ENCODE measurements at regions not wholly inside any gene's neighbourhood (a gene's known extent, or its start where the extent isn't known, plus 50 kb on each side); places are given as distances from the start of the nearest gene placed in this dataset.
"Not testable (repeated sequence)": the region's sequence is repeated elsewhere in the genome, so short reads cannot be mapped to it uniquely, and the experiment has no call there.

DNA sequence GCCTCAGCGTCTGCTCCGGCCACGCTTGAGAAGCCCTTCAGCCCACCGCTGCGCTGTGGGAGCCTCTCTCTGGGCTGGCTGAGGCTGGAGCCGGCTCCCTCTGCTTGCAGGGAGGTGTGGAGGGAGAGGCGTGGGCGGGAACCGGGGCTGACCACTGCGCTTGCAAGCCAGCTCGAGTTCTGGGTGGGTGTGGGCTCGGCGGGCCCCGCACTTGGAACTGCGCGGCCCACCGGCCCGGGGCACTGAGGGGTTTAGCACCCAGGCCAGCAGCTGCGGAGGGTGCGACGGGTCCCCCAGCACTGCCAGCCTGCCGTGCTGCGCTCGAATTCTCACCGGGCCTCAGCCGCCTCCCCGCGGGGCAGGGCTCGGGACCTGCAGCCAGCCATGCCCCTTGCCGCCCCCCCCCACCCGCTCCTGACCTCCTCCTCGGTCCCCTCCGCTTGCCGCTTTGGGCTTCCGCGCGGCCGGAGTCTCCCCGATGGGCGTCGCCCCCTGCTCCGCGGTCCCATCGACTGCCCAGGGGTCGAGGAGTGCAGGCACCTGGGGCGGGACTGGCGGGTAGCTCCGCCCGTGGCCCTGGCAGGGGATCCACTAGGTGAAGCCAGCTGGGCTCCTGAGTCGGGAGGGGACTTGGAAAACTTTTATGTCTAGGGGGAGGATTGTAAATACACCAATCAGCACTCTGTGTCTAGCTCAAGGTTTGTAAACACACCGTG lies 106.7 kb downstream of the RAP2B start:
- no peak for DNase-seq (ENCODE audit: low read depth in 2 of 2)

DNA sequence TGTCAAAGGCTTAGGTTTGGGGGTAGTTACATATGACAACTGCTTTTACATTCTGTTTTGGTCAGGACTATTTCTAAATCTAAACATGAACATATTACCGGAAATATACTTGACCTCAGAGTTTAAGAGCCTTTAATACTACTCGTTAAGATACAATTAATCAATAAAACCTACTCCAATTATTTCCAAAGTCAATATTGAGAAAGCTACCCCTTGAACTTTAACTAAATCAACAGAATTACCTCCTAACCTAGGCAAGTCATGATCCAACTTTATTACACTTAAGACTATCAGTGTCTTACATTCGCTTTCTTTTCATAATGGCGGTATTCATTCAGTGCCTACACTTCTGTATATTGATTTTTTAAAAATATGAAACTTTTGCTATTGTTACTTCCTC lies 107.7 kb downstream of the RAP2B start:
- DNase-seq (ENCODE audit: low read depth in 2 of 2) = no peak

DNA sequence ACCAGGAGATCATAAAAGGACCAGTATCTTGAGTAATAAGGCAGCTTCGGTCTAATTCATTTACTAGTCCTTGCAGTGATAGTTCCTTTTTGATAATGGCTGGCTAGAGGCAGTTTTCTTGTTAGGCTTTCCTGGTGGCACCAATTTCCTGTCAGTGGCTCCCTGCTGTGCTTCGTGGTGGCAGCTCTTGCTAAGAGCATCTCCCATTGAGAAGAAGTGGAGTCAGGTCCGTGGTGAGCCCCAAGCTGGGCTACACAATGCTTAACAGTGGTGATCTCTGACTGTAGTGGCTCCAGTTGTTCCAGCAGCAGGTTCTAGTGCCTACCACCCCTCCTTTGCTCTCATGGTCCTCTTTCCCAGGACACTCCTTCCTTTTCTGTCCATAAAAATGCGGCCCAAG lies 111.2 kb downstream of the RAP2B start:
- DNase-seq (ENCODE audit: low read depth in 2 of 2) = no peak

DNA sequence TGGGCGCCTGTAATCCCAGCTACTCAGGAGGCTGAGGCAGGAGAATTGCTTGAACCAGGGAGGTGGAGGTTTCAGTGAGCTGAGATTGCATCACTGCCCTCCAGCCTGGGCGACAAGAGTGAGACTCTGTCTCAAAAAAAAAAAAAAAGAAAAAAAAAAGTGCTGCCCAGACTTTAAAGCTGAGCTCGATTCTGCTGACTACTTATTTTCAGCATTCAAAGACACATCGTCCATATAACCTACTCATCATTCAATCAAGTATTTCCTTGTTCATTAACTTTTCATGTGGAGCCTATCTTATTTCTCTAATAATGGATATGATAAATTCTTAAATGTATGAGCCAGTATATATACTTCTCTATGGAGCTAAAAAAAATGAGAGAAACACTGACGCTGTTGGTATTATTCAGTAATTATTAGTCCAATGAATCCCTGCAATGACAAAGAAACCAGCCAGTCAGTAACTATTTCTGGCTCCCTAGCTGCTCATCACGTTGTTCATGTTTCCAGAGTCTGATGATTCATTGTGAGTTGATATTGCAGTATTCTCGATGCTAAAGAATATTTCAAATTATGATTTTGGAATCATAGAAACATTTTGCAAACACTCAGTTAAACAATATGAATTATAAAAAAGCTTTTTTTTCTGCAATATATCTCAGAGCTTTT lies 111.9 kb downstream of the RAP2B start:
- DNase-seq (ENCODE audit: low read depth in 2 of 2) = no peak

DNA sequence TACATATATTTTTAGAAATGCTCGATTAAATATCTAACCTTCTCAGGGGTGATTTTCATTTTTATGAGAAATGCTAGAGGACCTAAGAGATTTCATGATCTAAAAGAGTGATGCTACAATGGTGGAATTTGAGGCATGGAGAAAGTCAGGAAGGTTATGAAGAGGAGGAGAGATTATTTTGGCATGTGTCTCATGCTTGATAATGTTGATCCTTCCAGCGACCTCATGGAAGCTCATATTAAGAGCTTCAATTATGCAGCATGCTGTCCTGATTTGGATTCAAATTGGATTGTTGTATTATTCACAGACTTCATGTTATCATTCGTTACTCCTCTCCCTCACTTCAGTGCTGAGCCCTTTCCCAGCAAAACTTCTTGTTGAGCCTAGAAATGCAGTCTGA lies 112.5 kb downstream of the RAP2B start:
- no peak for DNase-seq (ENCODE audit: low read depth in 2 of 2)

DNA sequence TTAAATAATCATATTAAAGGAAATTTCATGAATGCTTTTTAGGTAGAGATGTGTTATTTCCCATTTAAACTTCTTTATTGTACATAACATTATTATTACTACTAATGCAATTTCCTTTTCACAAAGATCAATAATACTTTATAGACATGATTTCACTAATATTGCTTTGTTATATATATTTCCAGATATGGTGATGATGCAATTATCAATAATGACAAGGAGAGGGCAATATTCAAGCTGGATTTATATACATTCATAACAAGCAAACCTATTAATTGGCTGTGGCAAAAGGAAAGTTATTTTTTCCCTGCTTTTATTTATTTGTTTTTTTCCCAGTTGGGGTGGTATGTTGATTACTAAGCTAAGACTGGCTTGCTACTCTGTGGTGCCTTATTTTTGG lies 113.5 kb downstream of the RAP2B start:
- no peak for DNase-seq (ENCODE audit: low read depth in 2 of 2)

DNA sequence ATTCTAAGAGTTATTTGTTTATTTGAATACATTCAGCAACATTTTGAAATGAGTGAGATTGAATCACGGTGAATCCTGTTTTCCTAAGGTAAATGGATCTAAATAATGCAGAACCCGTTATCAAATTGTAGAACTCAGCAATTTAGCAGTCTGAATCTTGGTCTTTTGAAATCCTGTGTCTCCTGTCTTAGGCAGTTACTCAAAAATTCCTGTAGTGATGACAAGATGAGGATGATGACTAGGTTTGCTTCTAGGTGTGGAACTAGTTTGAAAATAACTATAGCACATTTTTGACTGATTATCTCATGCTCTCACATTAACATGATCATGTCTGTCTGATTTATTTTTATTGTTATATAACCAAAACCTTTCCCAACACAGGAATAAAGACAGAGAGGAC lies 115.0 kb downstream of the RAP2B start:
- no peak for DNase-seq (ENCODE audit: low read depth in 2 of 2)

DNA sequence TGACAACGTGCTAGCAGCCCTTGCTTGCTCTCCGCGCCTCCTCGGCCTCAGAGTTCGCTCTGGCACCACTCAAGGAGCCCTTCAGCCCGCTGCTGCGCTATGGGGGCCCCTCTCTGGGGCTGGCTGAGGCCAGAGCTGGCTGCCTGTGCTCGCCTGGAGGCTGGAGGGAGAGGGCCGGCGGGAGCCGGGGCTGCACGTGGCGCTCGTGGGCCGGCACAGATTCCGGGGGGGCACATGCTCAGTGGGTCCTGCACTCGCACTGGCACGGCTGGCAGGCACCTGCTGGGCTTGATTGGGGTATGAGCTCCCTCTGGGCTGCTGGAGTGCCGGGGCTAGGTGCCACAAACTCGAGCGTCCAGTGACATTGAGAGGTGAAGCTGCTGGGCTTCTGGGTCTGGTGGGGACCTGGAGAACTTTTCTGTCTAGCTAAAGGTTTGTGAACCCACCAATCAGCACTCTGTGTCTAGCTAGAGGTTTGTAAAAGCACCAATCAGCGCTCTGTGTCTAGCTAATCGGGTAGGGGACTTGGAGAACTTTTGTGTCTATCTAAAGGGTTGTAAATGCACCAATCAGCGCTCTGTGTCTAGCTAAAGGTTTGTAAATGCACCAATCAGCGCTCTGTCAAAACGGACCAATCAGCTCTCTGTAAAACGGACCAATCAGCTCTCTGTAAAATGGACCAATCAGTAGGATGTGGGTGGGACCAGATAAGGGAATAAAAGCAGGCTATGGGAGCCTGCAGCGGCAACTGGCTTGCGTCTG lies 119.4 kb downstream of the RAP2B start:
- DNase-seq (ENCODE audit: low read depth in 2 of 2) = not testable (repeated sequence)

DNA sequence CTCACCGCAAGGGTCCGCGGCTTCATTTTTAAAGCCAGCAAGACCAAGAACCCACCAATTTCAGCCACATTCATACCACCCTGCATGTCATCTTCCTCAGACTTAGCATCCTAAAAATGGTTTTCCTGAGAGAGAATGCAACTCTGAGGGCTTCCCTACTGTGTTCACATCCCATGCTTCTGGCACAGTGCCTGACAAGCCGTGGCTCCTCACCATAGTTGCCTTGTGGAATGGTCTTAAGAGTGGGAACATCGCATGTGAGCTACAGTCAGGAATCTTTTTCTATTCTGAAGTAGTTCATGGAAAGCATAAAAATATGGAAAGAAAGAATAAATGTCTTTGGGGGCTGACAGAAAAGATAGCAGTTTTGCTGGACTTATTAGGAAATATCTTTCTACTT lies 120.3 kb downstream of the RAP2B start:
- no peak for DNase-seq (ENCODE audit: low read depth in 2 of 2)

DNA sequence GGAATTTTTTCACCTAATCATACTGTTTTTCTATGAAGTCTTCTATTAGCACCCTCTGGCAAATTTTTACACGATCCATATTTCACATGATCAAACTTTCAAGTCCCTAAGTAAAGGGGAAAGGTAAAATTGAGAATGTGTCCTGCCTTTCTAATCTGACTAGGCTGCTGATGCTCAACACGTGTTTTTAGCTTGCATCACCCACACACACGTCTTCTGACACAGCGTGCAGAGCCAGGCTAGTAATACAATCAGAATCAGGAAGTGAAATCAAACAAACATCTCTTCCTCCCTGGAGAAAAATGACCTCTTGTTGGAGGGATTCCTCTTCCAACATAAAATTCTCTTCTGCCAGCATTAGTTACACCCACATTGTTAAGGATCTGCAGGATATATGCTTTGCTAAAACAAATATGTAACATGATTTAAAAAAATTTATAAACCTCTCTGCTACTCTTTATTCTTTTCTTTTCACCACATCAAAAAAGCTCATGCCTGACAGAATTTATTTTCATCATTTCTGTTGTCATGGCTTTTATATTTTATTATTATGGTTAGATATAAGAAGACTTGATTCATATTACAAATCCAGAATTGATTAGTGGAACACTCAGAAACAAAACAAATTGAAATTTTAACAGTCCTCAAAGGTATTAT lies 122.4 kb downstream of the RAP2B start:
- peak in 1 of 2 donors; percentile 12 for DNase-seq (ENCODE audit: low read depth in 2 of 2)

DNA sequence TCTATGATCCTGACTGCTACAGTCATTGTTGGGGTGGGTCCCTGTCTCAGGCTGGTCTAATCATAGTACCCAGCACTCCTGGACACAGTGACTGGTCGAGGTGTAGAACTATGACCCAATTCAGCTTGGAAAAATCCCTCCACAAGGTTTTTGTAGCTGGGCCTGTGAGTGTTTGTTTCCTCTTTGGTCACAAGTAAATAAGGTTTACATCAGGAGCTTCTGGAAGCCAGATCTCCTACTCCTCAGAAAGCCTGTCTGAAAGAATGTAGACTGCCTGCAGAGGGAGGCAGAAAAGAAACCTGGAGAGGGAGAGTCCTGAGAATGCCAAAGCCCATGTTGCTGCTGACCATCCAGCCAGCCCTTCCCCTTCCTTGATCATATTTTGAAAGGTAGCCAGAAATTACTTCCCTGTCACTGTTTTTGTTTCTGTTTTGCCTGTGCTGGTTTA lies 123.2 kb downstream of the RAP2B start:
- DNase-seq (ENCODE audit: low read depth in 2 of 2) = no peak

DNA sequence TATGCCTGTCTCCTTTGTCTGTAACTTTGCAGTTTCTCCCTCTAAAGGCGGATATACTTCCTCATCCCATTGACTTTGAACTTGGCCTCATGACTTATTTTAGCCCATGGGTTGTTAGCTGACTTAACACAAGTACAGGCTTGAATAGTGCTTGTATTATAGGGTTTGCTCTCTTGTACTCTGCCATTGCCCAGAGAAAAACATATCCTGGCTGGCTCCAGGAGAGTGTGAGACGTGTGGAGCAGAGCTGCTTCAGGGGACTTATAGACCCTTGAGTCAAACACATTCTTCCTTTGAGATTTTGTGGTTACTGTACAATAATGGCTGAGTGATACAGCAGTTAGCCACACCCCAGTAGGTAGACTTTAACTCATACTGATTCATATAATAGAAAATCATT lies 124.0 kb downstream of the RAP2B start:
- no peak for DNase-seq (ENCODE audit: low read depth in 2 of 2)

DNA sequence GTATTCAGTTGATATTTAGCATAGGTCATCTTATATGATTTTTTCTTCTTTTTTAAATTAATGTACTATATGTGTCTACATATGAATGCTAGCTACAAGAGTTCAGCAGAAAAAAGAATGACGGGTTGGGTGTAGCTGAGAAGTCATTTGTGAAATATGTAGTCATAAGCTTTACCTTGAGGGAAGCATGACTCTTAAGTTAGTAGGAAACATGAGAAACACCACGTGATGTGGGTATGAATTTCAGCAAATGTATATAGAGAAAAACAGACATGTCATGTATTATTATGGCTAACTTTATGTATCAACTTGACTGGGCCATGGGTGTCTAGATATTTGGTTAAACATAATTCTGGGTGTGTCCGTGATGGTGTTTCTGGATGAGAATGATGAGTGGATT lies 125.0 kb downstream of the RAP2B start:
- no peak for DNase-seq (ENCODE audit: low read depth in 2 of 2)

DNA sequence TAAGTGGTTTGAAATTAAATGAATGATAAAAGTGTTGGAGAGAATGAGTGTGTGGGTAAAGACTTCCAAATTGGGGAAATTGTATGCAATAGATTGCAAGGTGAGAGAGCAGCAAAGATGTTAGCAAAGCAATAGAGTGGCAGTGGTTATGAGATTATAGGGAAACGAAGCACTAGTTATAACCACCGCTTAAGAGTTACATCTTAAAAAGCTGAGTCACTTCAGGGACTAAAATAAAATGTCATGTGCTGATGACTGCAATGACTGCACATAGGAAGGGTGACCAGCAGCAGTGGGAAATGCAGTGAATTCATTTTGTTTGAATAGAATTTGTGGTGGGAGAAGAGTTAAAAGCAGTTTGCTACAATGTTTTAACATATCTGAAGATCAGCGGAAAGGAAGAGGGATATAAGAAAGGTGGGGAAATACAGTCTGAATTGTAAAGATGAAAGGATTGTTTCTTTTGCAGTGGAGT lies 127.3 kb downstream of the RAP2B start:
- DNase-seq (ENCODE audit: low read depth in 2 of 2) = no peak

DNA sequence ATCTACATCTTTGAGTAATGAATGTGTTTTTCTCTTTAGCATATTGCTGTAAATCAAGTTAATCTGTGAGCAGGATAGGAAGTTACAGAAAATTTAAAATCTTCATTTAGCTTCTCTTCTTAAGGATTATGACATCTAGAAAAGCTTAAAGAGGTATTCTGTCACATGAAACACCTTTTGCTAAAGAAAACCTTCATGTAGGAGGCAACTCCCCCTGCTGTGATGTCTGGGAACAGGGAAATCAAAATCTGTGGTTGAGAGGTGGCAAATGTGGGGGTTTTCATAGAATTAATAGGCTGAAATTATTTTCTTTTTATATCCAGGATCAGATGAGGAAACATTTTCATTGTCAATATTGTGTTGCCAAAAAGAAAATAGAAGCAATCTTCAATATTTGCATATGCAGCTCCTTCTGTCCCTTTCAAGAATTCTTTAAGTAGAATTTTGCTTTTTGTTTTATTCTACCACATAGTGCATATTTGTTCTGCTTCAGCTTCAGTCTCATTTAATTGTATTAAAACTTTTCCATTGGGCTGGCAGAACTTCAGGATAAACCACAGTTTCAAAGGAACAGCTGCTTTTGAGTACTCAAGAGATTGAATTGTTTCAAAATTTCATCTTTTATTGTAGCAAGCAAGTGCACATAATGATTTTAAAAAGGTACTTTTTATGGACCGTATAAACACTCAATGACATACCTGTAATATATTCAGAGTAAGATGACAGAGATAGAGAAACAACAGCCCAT lies 128.4 kb downstream of the RAP2B start:
- no peak for DNase-seq (ENCODE audit: low read depth in 2 of 2)

DNA sequence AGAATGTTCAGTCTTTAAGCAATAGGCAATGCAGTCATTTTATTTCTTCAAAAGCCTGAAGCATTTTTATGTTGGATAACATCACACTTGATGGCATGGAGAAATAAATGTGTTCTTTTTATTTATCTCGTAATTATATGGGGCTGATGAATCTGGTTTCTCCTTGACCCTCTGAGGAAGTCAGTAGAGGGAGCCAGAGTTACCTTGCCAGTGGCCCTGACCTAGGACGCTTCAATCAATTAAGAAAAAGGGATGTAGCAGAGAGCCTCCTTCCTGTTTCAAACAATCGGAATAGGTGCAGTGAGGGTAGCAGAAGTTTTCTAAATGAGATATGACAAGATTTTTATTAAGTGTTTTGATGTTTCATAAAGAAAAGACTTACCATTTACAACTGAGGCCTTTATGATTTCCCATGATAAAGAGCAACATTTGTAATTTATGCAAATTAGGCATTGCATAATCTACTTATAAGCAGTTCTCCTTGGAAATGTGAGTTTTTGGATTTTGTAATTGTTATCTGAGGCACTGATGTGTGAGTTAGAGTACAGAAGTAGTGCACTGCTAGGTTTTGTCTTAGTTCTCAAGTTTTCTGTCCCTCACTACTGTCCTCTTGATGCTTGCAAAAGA lies 129.1 kb downstream of the RAP2B start:
- DNase-seq (ENCODE audit: low read depth in 2 of 2) = no peak

DNA sequence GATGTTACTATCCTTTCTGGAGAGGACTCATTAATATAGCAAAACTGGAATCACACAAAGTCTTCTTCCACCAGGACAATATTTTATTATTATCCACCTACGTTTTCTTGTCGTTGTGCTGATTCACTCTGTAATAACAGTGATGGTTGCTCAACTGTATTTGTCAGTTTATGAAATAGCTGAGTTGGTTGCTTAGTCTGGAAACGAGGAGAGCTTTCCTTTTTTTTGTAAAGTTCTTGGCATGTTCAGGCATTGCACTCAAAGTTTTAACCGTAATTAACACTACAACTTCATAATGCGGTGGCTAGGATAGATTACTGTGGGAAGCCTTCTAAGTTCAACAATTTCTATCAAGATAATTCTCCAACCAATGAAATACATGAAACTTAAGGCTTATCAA lies 131.2 kb downstream of the RAP2B start:
- no peak for DNase-seq (ENCODE audit: low read depth in 2 of 2)

DNA sequence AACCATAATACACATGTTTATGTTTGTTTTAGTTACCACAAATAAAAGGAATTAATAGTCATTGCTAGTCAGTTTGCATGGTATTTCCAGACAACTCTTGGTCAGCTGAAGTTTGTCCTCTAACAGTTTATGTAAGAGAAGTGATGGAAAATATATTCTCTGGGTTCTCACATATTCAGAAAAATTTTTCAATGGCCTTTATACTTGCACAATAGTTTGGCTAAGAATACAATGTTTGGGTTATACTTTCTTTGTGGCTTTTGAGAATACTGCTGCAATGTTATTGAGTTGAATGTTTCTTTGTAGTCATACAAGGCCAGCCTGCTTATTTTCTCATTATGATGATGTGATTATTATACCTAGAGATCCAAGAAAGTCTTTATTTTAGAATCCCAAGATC lies 133.9 kb downstream of the RAP2B start:
- DNase-seq (ENCODE audit: low read depth in 2 of 2) = no peak

DNA sequence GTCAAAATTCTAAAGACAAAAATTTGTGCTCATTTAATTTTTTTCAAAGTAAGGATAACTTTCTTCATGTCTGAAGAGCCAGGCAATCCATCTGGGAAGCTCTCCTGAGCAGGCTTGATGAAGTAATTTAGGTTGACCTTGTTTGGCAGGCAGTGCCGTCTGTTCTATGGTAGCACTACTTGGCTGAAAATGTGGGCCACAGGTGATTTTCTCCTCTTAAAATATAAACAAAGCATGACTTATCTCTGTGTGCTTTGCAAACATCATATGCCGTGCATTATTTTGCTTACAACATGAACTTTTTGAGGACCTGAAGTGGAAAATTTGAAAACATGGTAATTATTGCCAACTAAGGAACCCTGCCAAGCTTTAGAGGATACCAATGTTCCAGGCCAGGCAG lies 143.2 kb downstream of the RAP2B start:
- DNase-seq (ENCODE audit: low read depth in 2 of 2) = no peak

DNA sequence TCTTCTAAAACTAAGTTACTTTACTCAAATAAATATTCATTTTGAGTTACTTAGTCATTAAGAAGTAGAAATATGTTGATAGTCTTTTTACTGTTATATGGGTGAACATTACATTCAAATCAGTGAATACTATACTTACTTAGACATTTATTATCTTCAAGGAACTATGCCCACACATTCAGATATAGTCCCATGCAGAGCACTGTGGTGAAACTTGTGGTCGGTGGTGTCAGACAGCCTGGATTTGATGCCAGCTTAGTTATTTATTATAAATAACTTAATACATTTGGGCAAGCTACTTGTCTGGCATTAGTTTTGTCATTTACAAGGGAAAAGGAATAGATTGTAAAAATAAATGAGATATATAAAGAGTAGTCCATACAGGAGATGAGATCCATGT lies 149.5 kb downstream of the RAP2B start:
- DNase-seq (ENCODE audit: low read depth in 2 of 2) = no peak
